GM19240 (cell line): ENCODE measurements at regions not wholly inside any gene's neighbourhood (a gene's known extent, or its start where the extent isn't known, plus 50 kb on each side); places are given as distances from the start of the nearest gene placed in this dataset.
"Not testable (repeated sequence)": the region's sequence is repeated elsewhere in the genome, so short reads cannot be mapped to it uniquely, and the experiment has no call there.

Source experiments
- DNase-seq: peaks from one replicate; pipeline ENCODE4 v3.0.0; 2011; ENCODE audit warnings: low spot score; ENCODE audit not compliant: insufficient read length

GRCh38 chr11:25319127-25319526, 822.3 kb downstream of the LUZP2 start:
- no peak for DNase-seq

- DNase-seq: no peak
These were observed 830.8 kb downstream of the LUZP2 start for GRCh38 chr11:25327656-25328055.

- no peak for DNase-seq
These were observed 842.4 kb downstream of the LUZP2 start for GRCh38 chr11:25339281-25339680.

- DNase-seq: no peak
These were observed 852.7 kb downstream of the LUZP2 start for GRCh38 chr11:25349537-25349936.

- no peak for DNase-seq
These were observed 854.3 kb downstream of the LUZP2 start for GRCh38 chr11:25350899-25351803.

GRCh38 chr11:25357133-25357532, 860.3 kb downstream of the LUZP2 start:
- no peak for DNase-seq

- DNase-seq: no peak
These were observed 880.6 kb downstream of the LUZP2 start for GRCh38 chr11:25377466-25377865.

- no peak for DNase-seq
These were observed 900.0 kb downstream of the LUZP2 start for GRCh38 chr11:25396847-25397246.

- DNase-seq: no peak
These were observed 911.3 kb downstream of the LUZP2 start for GRCh38 chr11:25408146-25408545.

- DNase-seq: no peak
These were observed 916.1 kb upstream of the ANO3 start for GRCh38 chr11:25415793-25416192.

GRCh38 chr11:25423436-25424199, 908.3 kb upstream of the ANO3 start:
- no peak for DNase-seq

GRCh38 chr11:25432376-25432775, 899.6 kb upstream of the ANO3 start:
- no peak for DNase-seq

GRCh38 chr11:25435197-25435596, 896.7 kb upstream of the ANO3 start:
- DNase-seq: no peak

GRCh38 chr11:25436326-25436725, 895.6 kb upstream of the ANO3 start:
- DNase-seq: no peak

- no peak for DNase-seq
These were observed 890.5 kb upstream of the ANO3 start for GRCh38 chr11:25441421-25441820.

- DNase-seq: no peak
These were observed 882.8 kb upstream of the ANO3 start for GRCh38 chr11:25449091-25449490.

GRCh38 chr11:25453471-25453870, 878.5 kb upstream of the ANO3 start:
- DNase-seq: no peak

GRCh38 chr11:25456211-25456610, 875.7 kb upstream of the ANO3 start:
- no peak for DNase-seq

- no peak for DNase-seq
These were observed 847.9 kb upstream of the ANO3 start for GRCh38 chr11:25483915-25484635.

GRCh38 chr11:25485315-25485714, 846.6 kb upstream of the ANO3 start:
- no peak for DNase-seq

GRCh38 chr11:25486338-25486737, 845.6 kb upstream of the ANO3 start:
- not testable (repeated sequence) for DNase-seq

GRCh38 chr11:25488176-25488575, 843.8 kb upstream of the ANO3 start:
- DNase-seq: not testable (repeated sequence)
